ENCODE measurements at regions not wholly inside any gene's neighbourhood (a gene's known extent, or its start where the extent isn't known, plus 50 kb on each side); places are given as distances from the start of the nearest gene placed in this dataset.

GRCh38 chr13:105389373-105389772 lies 1146.1 kb downstream of the EFNB2 start:
- TF ChIP-seq CTCF (IDR thresholded peaks at IDR 0.05; ENCODE audit: low read depth, low read length) (no peak), EZH2phosphoT487 (IDR thresholded peaks at IDR 0.05; ENCODE audit: low read depth) (no peak)

Data from OCI-LY3 (cell line).